Kidney epithelial cell (primary cell): ENCODE measurements at regions not wholly inside any gene's neighbourhood (a gene's known extent, or its start where the extent isn't known, plus 50 kb on each side); places are given as distances from the start of the nearest gene placed in this dataset.

Experiments used
- DNase-seq: peaks from one replicate; pipeline ENCODE4 v3.0.0-alpha.2; 2010; ENCODE audit warnings: low read depth
- H3K27me3 ChIP-seq: 2 replicates; pipeline ENCODE4 v1.6.0; 2011; ENCODE audit warnings: low read length; ENCODE audit not compliant: control insufficient read depth, insufficient read depth
- H3K36me3 ChIP-seq: 2 replicates; pipeline ENCODE4 v1.5.1; 2011; ENCODE audit warnings: low read length; ENCODE audit not compliant: control insufficient read depth, insufficient read depth
- H3K4me3 ChIP-seq: 2 replicates; pipeline ENCODE4 v1.5.1; 2011; ENCODE audit warnings: low read depth, mild to moderate bottlenecking, control low read depth, low read length
- CTCF ChIP-seq: IDR thresholded peaks from 2 replicates; pipeline ENCODE4 v1.5.1; 2011; ENCODE audit warnings: mild to moderate bottlenecking, moderate library complexity, low read length, control low read depth, inconsistent platforms; ENCODE audit not compliant: insufficient read depth, poor library complexity, severe bottlenecking

GRCh38 chr2:200084036-200084435 lies 128.7 kb downstream of the MAIP1 start:
- Histone ChIP-seq H3K36me3 (no peaks in the 10 kb centered on the region), H3K27me3 (no peaks in the 10 kb centered on the region), H3K4me3 (no peak overlapping the region)
- no peak for DNase-seq
- no peak for TF ChIP-seq CTCF

- H3K4me3 ChIP-seq = no peak overlapping the region
- no peaks in the 10 kb centered on the region for H3K27me3 ChIP-seq
- no peak for TF ChIP-seq CTCF
- H3K36me3 ChIP-seq = no peaks in the 10 kb centered on the region
- no peak for DNase-seq
Measured at GRCh38 chr2:200086911-200087310, 131.5 kb downstream of the MAIP1 start.

- TF ChIP-seq CTCF = no peak
- no peak for DNase-seq
- H3K4me3 ChIP-seq = no peak overlapping the region
- H3K36me3 ChIP-seq = no peaks in the 10 kb centered on the region
- H3K27me3 ChIP-seq = no peaks in the 10 kb centered on the region
Measured at GRCh38 chr2:200087451-200087850, 132.1 kb downstream of the MAIP1 start.

- Histone ChIP-seq H3K4me3 (no peak overlapping the region), H3K36me3 (no peaks in the 10 kb centered on the region), H3K27me3 (no peaks in the 10 kb centered on the region)
- TF ChIP-seq CTCF = no peak
- no peak for DNase-seq
Measured at GRCh38 chr2:200089040-200089755, 133.8 kb downstream of the MAIP1 start.

- Histone ChIP-seq H3K36me3 (no peaks in the 10 kb centered on the region), H3K4me3 (no peak overlapping the region), H3K27me3 (no peaks in the 10 kb centered on the region)
- no peak for DNase-seq
- TF ChIP-seq CTCF = no peak
Measured at GRCh38 chr2:200089756-200090109, 134.4 kb downstream of the MAIP1 start.

- TF ChIP-seq CTCF = no peak
- Histone ChIP-seq H3K27me3 (no peaks in the 10 kb centered on the region), H3K4me3 (no peak overlapping the region), H3K36me3 (no peaks in the 10 kb centered on the region)
- no peak for DNase-seq
Measured at GRCh38 chr2:200090683-200091082, 135.3 kb downstream of the MAIP1 start.
